ENCODE measurements at regions not wholly inside any gene's neighbourhood (a gene's known extent, or its start where the extent isn't known, plus 50 kb on each side); places are given as distances from the start of the nearest gene placed in this dataset.

GRCh38 chr22:49267996-49268395 lies 559.7 kb downstream of the BRD1 start:
- TF ChIP-seq CTCF (IDR thresholded peaks at IDR 0.05; ENCODE audit: low read depth, low read length), result no peak
- TF ChIP-seq MAX (IDR thresholded peaks at IDR 0.05; ENCODE audit: low read depth, low read length), result no peak

Data from NB4 (cell line).